ENCODE measurements at regions not wholly inside any gene's neighbourhood (a gene's known extent, or its start where the extent isn't known, plus 50 kb on each side); places are given as distances from the start of the nearest gene placed in this dataset.

DNA sequence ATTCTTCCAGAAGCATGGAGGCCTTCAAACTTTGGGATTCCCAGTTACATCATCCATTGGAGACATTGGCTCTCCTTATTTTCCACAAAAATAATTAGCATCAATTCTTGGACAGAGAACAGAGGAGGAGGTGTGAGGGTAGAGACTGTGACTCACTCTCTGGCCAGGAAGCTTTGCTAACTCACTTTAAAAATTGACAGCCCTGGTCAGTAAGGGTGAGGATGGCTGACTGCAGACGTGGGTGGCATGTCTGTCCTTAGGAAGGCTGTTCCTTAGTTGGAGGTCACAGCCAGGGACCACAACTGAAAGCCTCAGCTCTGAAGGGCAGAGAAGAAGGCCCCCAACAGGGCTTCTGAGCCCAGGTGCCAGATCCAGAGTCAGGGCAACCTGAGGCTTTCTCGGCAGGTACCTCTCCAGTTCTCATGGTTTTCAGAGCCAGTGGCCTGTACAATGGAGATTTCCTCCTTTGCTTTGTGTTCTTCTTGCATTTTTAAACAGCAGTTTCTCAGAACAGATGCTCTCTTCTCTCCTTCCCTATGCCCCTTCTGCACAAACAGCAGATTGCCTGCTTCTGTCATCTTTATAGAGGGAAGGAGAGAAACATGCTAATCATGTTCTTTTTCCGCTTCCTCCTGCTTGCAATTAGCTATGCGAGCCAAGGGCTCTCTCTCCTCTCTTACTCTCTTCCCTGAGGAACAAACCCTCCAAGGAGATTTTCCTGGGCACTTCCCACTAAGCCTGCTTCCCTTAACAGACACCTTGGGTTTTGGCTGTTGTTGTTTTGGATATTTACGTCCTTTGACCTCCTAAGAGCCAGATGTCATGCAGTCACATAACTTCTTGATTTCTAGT, 92.5 kb upstream of the ZNF366 start:
- Histone ChIP-seq H3K36me3 (replicated peaks in 1 of 2; ENCODE audit: control insufficient read depth in 1 of 2, insufficient read depth in 2 of 2, low read length in 1 of 2) (no peaks in the 10 kb centered on the region), H3F3A (replicated peaks; ENCODE audit: insufficient read depth) (peaks cover 44% of the 10 kb centered on the region), H2AFZ (ENCODE audit: low read depth) (peak overlapping the region; percentile 10; the same call in 1 of the 2 replicates), H3K79me2 (ENCODE audit: insufficient read depth) (no peaks in the 10 kb centered on the region), H3K9me3 (no peaks in the 10 kb centered on the region), H3K27me3 (ENCODE audit: insufficient read depth) (no peaks in the 10 kb centered on the region), H3K9me2 (no peaks in the 10 kb centered on the region), H3K4me3 (ENCODE audit: low read depth in 2 of 2, low read length in 1 of 2) (no peak overlapping the region), H3K4me2 (peak overlapping the region; percentile 21; the same call in 1 of the 2 replicates), H3K9ac (peak overlapping the region; percentile 36; the same call in 1 of the 2 replicates), H3K27ac (ENCODE audit: low read depth in 2 of 2, low read length in 1 of 2) (peak overlapping the region; percentile 11 to 90; a peak in 3 of 4 replicates), H4K20me1 (ENCODE audit: insufficient read depth) (no peaks in the 10 kb centered on the region), H3K4me1 (ENCODE audit: control insufficient read depth in 1 of 2, insufficient read depth in 2 of 2, low read depth in 1 of 2, low read length in 1 of 2) (peaks cover 9 to 39% of the 10 kb centered on the region in 2 experiments; a peak in 3 of 4 replicates)
- TF ChIP-seq, protein P1, sequence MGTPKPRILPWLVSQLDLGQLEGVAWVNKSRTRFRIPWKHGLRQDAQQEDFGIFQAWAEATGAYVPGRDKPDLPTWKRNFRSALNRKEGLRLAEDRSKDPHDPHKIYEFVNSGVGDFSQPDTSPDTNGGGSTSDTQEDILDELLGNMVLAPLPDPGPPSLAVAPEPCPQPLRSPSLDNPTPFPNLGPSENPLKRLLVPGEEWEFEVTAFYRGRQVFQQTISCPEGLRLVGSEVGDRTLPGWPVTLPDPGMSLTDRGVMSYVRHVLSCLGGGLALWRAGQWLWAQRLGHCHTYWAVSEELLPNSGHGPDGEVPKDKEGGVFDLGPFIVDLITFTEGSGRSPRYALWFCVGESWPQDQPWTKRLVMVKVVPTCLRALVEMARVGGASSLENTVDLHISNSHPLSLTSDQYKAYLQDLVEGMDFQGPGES (IDR thresholded peaks at IDR 0.05; ENCODE audit: low read depth, low read length), result no peak
- TF ChIP-seq, protein P2, sequence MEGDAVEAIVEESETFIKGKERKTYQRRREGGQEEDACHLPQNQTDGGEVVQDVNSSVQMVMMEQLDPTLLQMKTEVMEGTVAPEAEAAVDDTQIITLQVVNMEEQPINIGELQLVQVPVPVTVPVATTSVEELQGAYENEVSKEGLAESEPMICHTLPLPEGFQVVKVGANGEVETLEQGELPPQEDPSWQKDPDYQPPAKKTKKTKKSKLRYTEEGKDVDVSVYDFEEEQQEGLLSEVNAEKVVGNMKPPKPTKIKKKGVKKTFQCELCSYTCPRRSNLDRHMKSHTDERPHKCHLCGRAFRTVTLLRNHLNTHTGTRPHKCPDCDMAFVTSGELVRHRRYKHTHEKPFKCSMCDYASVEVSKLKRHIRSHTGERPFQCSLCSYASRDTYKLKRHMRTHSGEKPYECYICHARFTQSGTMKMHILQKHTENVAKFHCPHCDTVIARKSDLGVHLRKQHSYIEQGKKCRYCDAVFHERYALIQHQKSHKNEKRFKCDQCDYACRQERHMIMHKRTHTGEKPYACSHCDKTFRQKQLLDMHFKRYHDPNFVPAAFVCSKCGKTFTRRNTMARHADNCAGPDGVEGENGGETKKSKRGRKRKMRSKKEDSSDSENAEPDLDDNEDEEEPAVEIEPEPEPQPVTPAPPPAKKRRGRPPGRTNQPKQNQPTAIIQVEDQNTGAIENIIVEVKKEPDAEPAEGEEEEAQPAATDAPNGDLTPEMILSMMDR (IDR thresholded peaks at IDR 0.05), result no peak
- no peak for TF ChIP-seq NRF1 (IDR thresholded peaks at IDR 0.05; ENCODE audit: low read depth, low read length)
- WGBS (ENCODE audit: low lambda C conversion rate), result 77% methylated on average over 5 of the region's 5 CpGs
- POLR2A ChIA-PET, result interaction anchor here (0.6 kb wide), 1 partner anchor 8 kb away, joined by 3 read pairs; no protein-coding TSS in a partner anchor
- CTCF ChIA-PET, result interaction anchor here (0.6 kb wide), 1 partner anchor 465 kb away, joined by 3 read pairs; no protein-coding TSS in a partner anchor
- no peak for DNase-seq

DNA sequence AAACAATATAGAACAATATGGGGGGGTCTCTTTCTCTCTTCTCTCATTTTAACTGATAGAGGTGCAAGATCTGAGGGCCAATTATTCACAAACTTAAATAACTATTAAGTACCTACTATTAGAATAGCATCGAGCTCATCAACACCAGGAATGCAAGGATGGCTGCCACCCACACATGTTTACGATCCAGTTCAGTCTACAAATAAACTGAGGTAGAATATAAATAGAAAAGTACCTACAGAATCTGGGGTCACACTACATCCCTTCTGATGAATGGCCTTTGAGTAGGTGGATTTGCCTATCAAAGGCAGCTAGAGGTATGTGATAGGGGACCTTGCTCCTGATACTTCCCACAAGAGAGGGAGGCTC, 91.8 kb upstream of the ZNF366 start:
- no peaks in the 10 kb centered on the region for H3K79me2 ChIP-seq (ENCODE audit: insufficient read depth)
- peak overlapping the region in 1 of 2 experiments; percentile 90; a peak in 2 of 4 replicates for H3K27ac ChIP-seq (ENCODE audit: low read depth in 2 of 2, low read length in 1 of 2)
- no peak overlapping the region for H3K4me2 ChIP-seq
- H3K4me1 ChIP-seq (ENCODE audit: control insufficient read depth in 1 of 2, insufficient read depth in 2 of 2, low read depth in 1 of 2, low read length in 1 of 2), result peaks cover 9 to 39% of the 10 kb centered on the region in 2 experiments; a peak in 3 of 4 replicates
- H3F3A ChIP-seq (replicated peaks; ENCODE audit: insufficient read depth), result peaks cover 44% of the 10 kb centered on the region
- no peaks in the 10 kb centered on the region for H3K36me3 ChIP-seq (replicated peaks in 1 of 2; ENCODE audit: control insufficient read depth in 1 of 2, insufficient read depth in 2 of 2, low read length in 1 of 2)
- H3K9me2 ChIP-seq, result no peaks in the 10 kb centered on the region
- 98% methylated on average over 2 of the region's 2 CpGs for WGBS (ENCODE audit: low lambda C conversion rate)
- H4K20me1 ChIP-seq (ENCODE audit: insufficient read depth), result no peaks in the 10 kb centered on the region
- H3K9me3 ChIP-seq, result no peaks in the 10 kb centered on the region
- POLR2A ChIA-PET, result interaction anchor here (0.6 kb wide), 1 partner anchor 9 kb away, joined by 3 read pairs; no protein-coding TSS in a partner anchor
- H3K27me3 ChIP-seq (ENCODE audit: insufficient read depth), result no peaks in the 10 kb centered on the region
- 0 out of 2 replicates have a peak overlapping the region, but pooled peaks have one; percentile 10 for H2AFZ ChIP-seq (ENCODE audit: low read depth)
- CTCF ChIA-PET, result no interaction called here
- H3K9ac ChIP-seq, result no peak overlapping the region
- TF ChIP-seq, protein P3, sequence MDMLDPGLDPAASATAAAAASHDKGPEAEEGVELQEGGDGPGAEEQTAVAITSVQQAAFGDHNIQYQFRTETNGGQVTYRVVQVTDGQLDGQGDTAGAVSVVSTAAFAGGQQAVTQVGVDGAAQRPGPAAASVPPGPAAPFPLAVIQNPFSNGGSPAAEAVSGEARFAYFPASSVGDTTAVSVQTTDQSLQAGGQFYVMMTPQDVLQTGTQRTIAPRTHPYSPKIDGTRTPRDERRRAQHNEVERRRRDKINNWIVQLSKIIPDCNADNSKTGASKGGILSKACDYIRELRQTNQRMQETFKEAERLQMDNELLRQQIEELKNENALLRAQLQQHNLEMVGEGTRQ (IDR thresholded peaks at IDR 0.05; ENCODE audit: borderline replicate concordance, low read depth, low read length), result no peak
- no peak overlapping the region for H3K4me3 ChIP-seq (ENCODE audit: low read depth in 2 of 2, low read length in 1 of 2)
- no peak for DNase-seq
